T-cell (primary cell): ENCODE measurements at regions not wholly inside any gene's neighbourhood (a gene's known extent, or its start where the extent isn't known, plus 50 kb on each side); places are given as distances from the start of the nearest gene placed in this dataset.
A peak's percentile ranks its signal among the peaks of the same experiment; 100 is the strongest.
"Not testable (repeated sequence)": the region's sequence is repeated elsewhere in the genome, so short reads cannot be mapped to it uniquely, and the experiment has no call there.

Experiments used
- ATAC-seq, 4 experiments: fragments of 200-7000 bp in 3 of 4; fragments of 150-1000 bp in 1 of 4; cut with Tn5 transposase; replicated peaks in 1 of 4; 1 replicate in 3 of 4; 2 replicates in 1 of 4; pipeline ENCODE4 v1.10.0; 2021; ENCODE audit warnings: moderate library complexity in 3 of 4, mild to moderate bottlenecking in 2 of 4, moderate number of reproducible peaks in 1 of 4
- CTCF ChIA-PET, 2 donors: fragments of 300-600 bp; sonication (Branson Sonifier 250); formaldehyde crosslinking; loops; one replicate each; lab custom pipeline; 2022; ENCODE audit warnings: antibody characterized with exemption in 2 of 2; lab: Charles Lee
- POLR2A ChIA-PET, 2 donors: fragments of 300-600 bp; sonication (Branson Sonifier 250); formaldehyde crosslinking; loops; one replicate each; lab custom pipeline; 2022; ENCODE audit warnings: antibody characterized with exemption in 2 of 2; lab: Charles Lee
- DNase-seq, 35 experiments: peaks; one replicate each; pipeline versions ENCODE4 v3.0.0 to v3.0.0-alpha.2; 2013 to 2023
- H3K27ac ChIP-seq: one replicate; pipeline ENCODE4 v1.5.1; 2013; ENCODE audit warnings: low read length
- H3K27me3 ChIP-seq, 2 experiments: replicated peaks in 1 of 2; 1 replicate in 1 of 2; 2 replicates in 1 of 2; pipeline versions ENCODE4 v1.6.1 to v1.7.0; 2013; ENCODE audit warnings: low read length in 1 of 2, mixed read lengths in 1 of 2; ENCODE audit not compliant: control insufficient read depth in 2 of 2, insufficient read depth in 2 of 2; ENCODE audit errors: extremely low read depth in 1 of 2
- H3K36me3 ChIP-seq, 2 donors: 1 replicate in 1 of 2; 2 replicates in 1 of 2; pipeline versions ENCODE4 v1.6.1 to v1.7.0; 2013; ENCODE audit warnings: low read length in 1 of 2; ENCODE audit not compliant: control insufficient read depth in 2 of 2, insufficient read depth in 1 of 2; ENCODE audit errors: extremely low read depth in 1 of 2
- H3K4me1 ChIP-seq, 2 experiments: 1 replicate in 1 of 2; 2 replicates in 1 of 2; pipeline versions ENCODE4 v1.6.1 to v1.7.0; 2013; ENCODE audit warnings: low read length in 2 of 2, mixed read lengths in 1 of 2; ENCODE audit not compliant: insufficient read depth in 2 of 2, control insufficient read depth in 1 of 2; ENCODE audit errors: extremely low read depth in 1 of 2
- H3K4me3 ChIP-seq, 2 donors: 1 replicate in 1 of 2; 2 replicates in 1 of 2; pipeline versions ENCODE4 v1.5.1 to v1.7.0; 2013; ENCODE audit warnings: mild to moderate bottlenecking in 2 of 2, low read length in 1 of 2, moderate library complexity in 1 of 2; ENCODE audit not compliant: control insufficient read depth in 1 of 2; ENCODE audit errors: extremely low read depth in 1 of 2
- H3K9me3 ChIP-seq: 2 replicates; pipeline ENCODE4 v1.7.0; 2013
- H3K27ac Mint-ChIP-seq, 2 donors: one replicate each; pipeline ENCODE4 v1.8.0; 2020 to 2021; ENCODE audit warnings: mild to moderate bottlenecking in 2 of 2, mixed read lengths in 2 of 2
- H3K27me3 Mint-ChIP-seq, 2 donors: one replicate each; pipeline ENCODE4 v1.8.0; 2021 to 2022; ENCODE audit warnings: mixed read lengths in 2 of 2
- H3K36me3 Mint-ChIP-seq: one replicate; pipeline ENCODE4 v1.8.0; 2021; ENCODE audit warnings: mixed read lengths
- H3K4me1 Mint-ChIP-seq, 3 donors: one replicate each; pipeline ENCODE4 v1.8.0; 2020 to 2022; ENCODE audit warnings: mixed read lengths in 3 of 3, mild to moderate bottlenecking in 1 of 3
- H3K4me3 Mint-ChIP-seq, 3 donors: one replicate each; pipeline ENCODE4 v1.8.0; 2020 to 2022; ENCODE audit warnings: mild to moderate bottlenecking in 3 of 3, mixed read lengths in 3 of 3, moderate library complexity in 3 of 3
- H3K9me3 Mint-ChIP-seq, 3 donors: one replicate each; pipeline ENCODE4 v1.8.0; 2020 to 2022; ENCODE audit warnings: mixed read lengths in 3 of 3
- WGBS: methylation state at CpG from one replicate; pipeline ENCODE4 v1.1.5; 2013; ENCODE audit warnings: missing lambda C conversion rate; ENCODE audit not compliant: insufficient coverage; 5-methylcytosine and 5-hydroxymethylcytosine counted together

GRCh38 chrX:3516051-3516541 lies 169.6 kb upstream of the MXRA5 start:
- no peak for ATAC-seq
- H3K9me3 ChIP-seq = no peaks in the 10 kb centered on the region
- H3K9me3 Mint-ChIP-seq = peaks cover 0 to 5% (median 0%) of the 10 kb centered on the region in 3 donors
- H3K27ac ChIP-seq = no peak overlapping the region
- no peaks in the 10 kb centered on the region for H3K4me1 Mint-ChIP-seq
- H3K4me3 Mint-ChIP-seq = no peak overlapping the region
- no CpG with 5 or more reads among the region's 6 CpGs for WGBS
- H3K36me3 ChIP-seq = no peaks in the 10 kb centered on the region
- H3K36me3 Mint-ChIP-seq = no peaks in the 10 kb centered on the region
- DNase-seq = no peak
- H3K27me3 ChIP-seq = no peaks in the 10 kb centered on the region
- no peak overlapping the region for H3K27ac Mint-ChIP-seq
- CTCF ChIA-PET = no interaction called here
- no peak overlapping the region for H3K4me3 ChIP-seq
- POLR2A ChIA-PET = no interaction called here
- no peaks in the 10 kb centered on the region for H3K27me3 Mint-ChIP-seq
- no peaks in the 10 kb centered on the region for H3K4me1 ChIP-seq

GRCh38 chrX:3514996-3515395 lies 168.5 kb upstream of the MXRA5 start:
- Histone ChIP-seq H3K36me3 (no peaks in the 10 kb centered on the region), H3K9me3 (no peaks in the 10 kb centered on the region), H3K27ac (no peak overlapping the region), H3K27me3 (no peaks in the 10 kb centered on the region), H3K4me3 (no peak overlapping the region), H3K4me1 (no peaks in the 10 kb centered on the region)
- no peaks in the 10 kb centered on the region for H3K36me3 Mint-ChIP-seq
- H3K9me3 Mint-ChIP-seq = peaks cover 0 to 5% (median 0%) of the 10 kb centered on the region in 3 donors
- no peak for DNase-seq
- no peak overlapping the region for H3K27ac Mint-ChIP-seq
- ATAC-seq = no peak
- POLR2A ChIA-PET = no interaction called here
- WGBS = no CpG with 5 or more reads among the region's 3 CpGs
- CTCF ChIA-PET = no interaction called here
- no peaks in the 10 kb centered on the region for H3K27me3 Mint-ChIP-seq
- H3K4me3 Mint-ChIP-seq = no peak overlapping the region
- no peaks in the 10 kb centered on the region for H3K4me1 Mint-ChIP-seq

- not testable (repeated sequence) for ATAC-seq
Observed at GRCh38 chrX:3512150-3512549, 165.7 kb upstream of the MXRA5 start.

DNA sequence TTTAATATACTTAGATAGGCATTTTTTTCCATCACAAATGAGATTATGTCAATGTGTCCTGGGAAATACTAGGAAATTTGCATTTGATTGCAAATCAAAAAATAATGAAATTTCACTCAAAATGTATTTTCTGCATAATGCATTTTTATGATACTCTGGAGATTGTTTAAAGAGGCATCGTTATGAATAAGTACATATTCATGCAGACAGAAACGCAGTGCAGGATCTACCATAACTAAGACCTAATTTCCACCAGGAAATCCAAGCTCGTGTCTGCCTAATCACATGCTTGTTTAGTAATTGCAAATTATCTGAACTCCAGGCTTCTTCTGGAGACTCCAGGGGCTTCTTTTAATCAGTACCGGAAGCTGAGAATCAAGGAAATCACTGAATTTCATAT lies 163.5 kb upstream of the MXRA5 start:
- Mint-ChIP-seq H3K9me3 (peaks cover 0 to 7% (median 0%) of the 10 kb centered on the region in 3 donors), H3K36me3 (no peaks in the 10 kb centered on the region), H3K4me3 (no peak overlapping the region), H3K4me1 (no peaks in the 10 kb centered on the region), H3K27ac (no peak overlapping the region), H3K27me3 (no peaks in the 10 kb centered on the region)
- no peak overlapping the region for H3K27ac ChIP-seq
- H3K4me1 ChIP-seq = no peaks in the 10 kb centered on the region
- no peak overlapping the region for H3K4me3 ChIP-seq
- no CpG with 5 or more reads among the region's 4 CpGs for WGBS
- DNase-seq (no peak), ATAC-seq (no peak)
- no peaks in the 10 kb centered on the region for H3K9me3 ChIP-seq
- ChIA-PET POLR2A (no interaction called here), CTCF (no interaction called here)
- no peaks in the 10 kb centered on the region for H3K36me3 ChIP-seq
- H3K27me3 ChIP-seq = no peaks in the 10 kb centered on the region

More at GRCh38 chrX:3512150-3512549, 165.7 kb upstream of the MXRA5 start:
- H3K27me3 Mint-ChIP-seq, H3K27ac Mint-ChIP-seq, H3K9me3 Mint-ChIP-seq, H3K27me3 ChIP-seq, H3K4me1 ChIP-seq, CTCF ChIA-PET, H3K4me3 ChIP-seq, POLR2A ChIA-PET, H3K4me3 Mint-ChIP-seq, H3K36me3 ChIP-seq, H3K36me3 Mint-ChIP-seq, H3K9me3 ChIP-seq, H3K4me1 Mint-ChIP-seq, H3K27ac ChIP-seq: not testable (repeated sequence)
- no CpG with 5 or more reads among the region's 10 CpGs for WGBS
- DNase-seq = peak in 1 of 35 experiments; percentile 0

GRCh38 chrX:3504916-3505315 lies 158.5 kb upstream of the MXRA5 start:
- DNase-seq (no peak), ATAC-seq (no peak)
- H3K4me3 Mint-ChIP-seq = no peak overlapping the region
- H3K4me1 Mint-ChIP-seq = no peaks in the 10 kb centered on the region
- H3K9me3 Mint-ChIP-seq = peaks cover 3 to 9% (median 6%) of the 10 kb centered on the region in 3 donors
- no peaks in the 10 kb centered on the region for H3K36me3 ChIP-seq
- H3K27me3 ChIP-seq = no peaks in the 10 kb centered on the region
- no peaks in the 10 kb centered on the region for H3K36me3 Mint-ChIP-seq
- ChIA-PET CTCF (no interaction called here), POLR2A (no interaction called here)
- H3K4me3 ChIP-seq = no peak overlapping the region
- H3K4me1 ChIP-seq = no peaks in the 10 kb centered on the region
- peaks cover 2 to 6% of the 10 kb centered on the region in 2 donors for H3K27me3 Mint-ChIP-seq
- no peaks in the 10 kb centered on the region for H3K9me3 ChIP-seq
- no peak overlapping the region for H3K27ac ChIP-seq
- 86% methylated on average over 1 of the region's 3 CpGs for WGBS
- no peak overlapping the region for H3K27ac Mint-ChIP-seq

DNA sequence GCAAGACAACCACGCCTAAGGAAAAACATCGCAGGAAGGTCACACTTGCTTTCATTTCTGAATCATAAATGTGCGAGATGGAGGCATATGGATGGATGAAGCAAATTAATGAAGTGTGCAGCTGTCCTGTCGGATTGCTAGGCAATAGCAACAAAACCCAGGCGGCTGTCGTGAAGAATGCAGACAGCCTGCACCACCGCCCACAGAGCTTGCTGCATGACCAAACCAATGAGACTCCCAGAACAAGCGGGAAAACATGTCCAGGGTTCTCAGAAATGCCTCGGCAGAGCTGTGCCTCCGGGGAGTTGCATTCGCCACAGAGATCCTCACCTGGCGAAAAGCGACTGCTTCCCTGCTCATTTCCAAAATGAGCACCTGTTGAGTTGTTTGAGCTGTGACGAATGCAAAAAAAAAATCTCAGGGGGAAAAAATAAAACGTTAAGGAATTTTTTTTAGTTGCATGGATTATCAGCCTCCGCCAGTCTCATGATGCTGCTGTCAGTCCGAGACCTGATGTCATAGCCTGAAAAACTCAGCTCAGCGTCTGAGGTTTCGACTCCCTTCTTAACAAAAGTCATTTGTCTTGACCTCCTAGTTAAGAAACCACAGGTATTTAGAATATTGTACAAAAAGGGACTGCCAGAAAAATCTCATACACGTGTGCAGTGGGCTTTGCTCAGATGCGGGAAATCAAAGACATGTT lies 155.5 kb upstream of the MXRA5 start:
- ChIA-PET POLR2A (no interaction called here), CTCF (no interaction called here)
- H3K4me1 ChIP-seq = no peaks in the 10 kb centered on the region
- peaks cover 4 to 10% of the 10 kb centered on the region in 2 donors for H3K27me3 Mint-ChIP-seq
- H3K36me3 ChIP-seq = no peaks in the 10 kb centered on the region
- no peaks in the 10 kb centered on the region for H3K9me3 ChIP-seq
- WGBS = 90% methylated on average over 11 of the region's 21 CpGs
- H3K27ac Mint-ChIP-seq = no peak overlapping the region
- H3K4me3 Mint-ChIP-seq = no peak overlapping the region
- no peaks in the 10 kb centered on the region for H3K36me3 Mint-ChIP-seq
- no peaks in the 10 kb centered on the region for H3K4me1 Mint-ChIP-seq
- peaks cover 2 to 10% (median 3%) of the 10 kb centered on the region in 3 donors for H3K9me3 Mint-ChIP-seq
- no peak for DNase-seq
- no peak overlapping the region for H3K4me3 ChIP-seq
- ATAC-seq = no peak
- H3K27me3 ChIP-seq = no peaks in the 10 kb centered on the region
- no peak overlapping the region for H3K27ac ChIP-seq
